ENCODE measurements at regions not wholly inside any gene's neighbourhood (a gene's known extent, or its start where the extent isn't known, plus 50 kb on each side); places are given as distances from the start of the nearest gene placed in this dataset.

GRCh38 chrX:110965409-110966090 lies 130.4 kb upstream of the PAK3 start:
- TF ChIP-seq REST (IDR thresholded peaks at IDR 0.05; ENCODE audit: low read depth) (no peak), FOXM1 (IDR thresholded peaks at IDR 0.05; ENCODE audit: borderline replicate concordance, low read depth) (no peak), USF1 (IDR thresholded peaks at IDR 0.05) (no peak), YY1 (IDR thresholded peaks at IDR 0.05; ENCODE audit: low read depth) (no peak), RAD21 (IDR thresholded peaks at IDR 0.05; ENCODE audit: low read depth) (no peak), TEAD4 (IDR thresholded peaks at IDR 0.05) (no peak), MAX (IDR thresholded peaks at IDR 0.05) (no peak), EGR1 (IDR thresholded peaks at IDR 0.05) (no peak), TAF1 (IDR thresholded peaks at IDR 0.05; ENCODE audit: low read depth) (no peak), ZBTB7A (IDR thresholded peaks at IDR 0.05; ENCODE audit: low read depth) (no peak)

Data from Ishikawa (cell line).